NCI-H460 (cell line): ENCODE measurements at regions not wholly inside any gene's neighbourhood (a gene's known extent, or its start where the extent isn't known, plus 50 kb on each side); places are given as distances from the start of the nearest gene placed in this dataset.
"Not testable (repeated sequence)": the region's sequence is repeated elsewhere in the genome, so short reads cannot be mapped to it uniquely, and the experiment has no call there.

Experiments
- DNase-seq: peaks from one replicate; pipeline ENCODE4 v3.0.0-alpha.2; 2016; ENCODE audit warnings: low read depth; ENCODE audit errors: extremely low read depth

DNA sequence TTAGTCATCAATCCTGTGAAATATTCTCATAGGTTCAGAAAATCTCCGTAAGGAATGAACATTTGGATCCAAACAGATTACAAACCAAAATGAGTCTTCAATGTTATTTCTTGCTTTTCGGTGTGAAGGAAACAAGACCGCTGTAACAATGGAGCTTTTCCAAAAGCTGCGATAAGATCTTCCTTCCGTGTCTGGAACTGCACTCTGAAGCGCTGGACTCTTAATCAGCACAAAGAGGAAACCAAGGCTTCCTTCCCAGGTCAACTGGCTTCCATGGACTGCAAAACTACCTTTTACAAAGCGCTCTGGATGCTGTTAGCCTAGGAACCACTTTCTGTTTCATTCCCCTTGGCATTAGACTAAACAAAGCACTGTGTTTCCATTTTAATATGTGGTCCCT lies 137.9 kb upstream of the BASP1 start:
- DNase-seq = no peak

DNA sequence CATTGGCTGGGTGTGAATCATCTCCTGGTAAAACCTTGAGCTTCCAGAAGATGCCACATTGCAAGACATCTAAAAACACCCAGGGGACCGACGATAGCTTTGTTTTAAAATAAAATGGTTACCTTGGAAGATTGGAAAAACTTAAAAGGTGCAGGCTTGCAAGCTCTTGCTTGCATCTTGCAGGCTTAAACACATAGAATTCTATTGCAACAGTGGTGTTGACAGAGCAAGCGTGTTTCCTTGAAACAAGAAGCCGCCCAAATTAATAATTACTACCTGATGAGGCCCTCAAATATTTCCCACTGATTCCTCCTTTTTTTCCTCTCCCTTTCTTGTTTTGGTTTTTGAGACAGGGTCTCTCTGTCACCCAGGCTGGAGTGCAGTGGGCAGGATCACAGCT lies 137.1 kb upstream of the BASP1 start:
- no peak for DNase-seq

DNA sequence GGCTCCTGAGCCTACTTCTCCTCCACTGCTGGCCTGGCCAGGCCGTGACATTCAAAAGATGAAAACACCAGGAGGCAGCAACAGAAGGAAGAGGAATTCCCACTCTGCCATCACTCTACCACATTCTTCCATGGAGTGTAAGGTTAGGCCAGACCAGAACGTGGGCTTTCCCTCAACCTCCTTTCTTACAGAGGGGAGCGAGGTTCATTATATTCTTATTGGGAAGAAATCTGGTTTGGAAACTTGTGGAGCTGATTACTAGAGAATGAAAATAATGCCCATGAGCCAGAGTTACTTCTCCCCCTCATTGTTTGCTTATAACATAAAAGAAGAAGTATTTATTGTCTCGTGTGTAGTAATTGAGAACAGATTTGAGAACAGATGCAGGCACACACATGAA lies 136.3 kb upstream of the BASP1 start:
- no peak for DNase-seq

DNA sequence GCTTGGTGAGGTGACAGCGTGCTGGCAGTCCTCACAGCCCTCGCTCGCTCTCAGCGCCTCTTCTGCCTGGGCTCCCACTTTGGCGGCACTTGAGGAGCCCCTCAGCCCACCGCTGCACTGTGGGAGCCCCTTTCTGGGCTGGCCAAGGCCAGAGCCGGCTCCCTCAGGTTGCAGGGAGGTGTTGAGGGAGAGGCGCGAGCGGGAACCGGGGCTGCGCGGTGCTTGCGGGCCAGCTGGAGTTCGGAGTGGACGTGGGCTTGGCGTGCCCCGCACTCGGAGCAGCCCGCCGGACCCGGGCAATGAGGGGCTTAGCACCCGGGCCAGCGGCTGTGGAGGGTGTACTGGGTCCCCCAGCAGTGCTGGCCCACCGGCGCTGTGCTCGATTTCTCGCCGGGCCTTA lies 134.2 kb upstream of the BASP1 start:
- DNase-seq = not testable (repeated sequence)

DNA sequence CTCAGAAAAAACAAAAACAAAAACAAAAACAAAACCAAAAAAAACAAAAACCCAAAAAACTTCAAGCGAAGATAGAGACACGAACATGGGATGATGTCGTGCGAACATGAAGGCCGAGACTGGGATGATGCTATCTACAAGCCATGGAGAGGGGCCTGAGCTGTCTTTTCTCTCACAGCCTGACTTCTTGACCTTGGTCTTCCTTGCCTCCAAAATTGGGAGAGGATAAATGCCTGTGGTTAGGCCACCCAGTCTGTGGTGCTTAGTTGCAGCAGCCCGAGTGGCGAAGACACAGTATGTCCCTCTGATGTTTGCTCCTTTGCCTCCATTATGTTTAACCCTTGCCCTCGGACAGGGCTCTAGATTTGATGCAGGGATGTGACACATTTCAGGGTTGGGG lies 130.4 kb upstream of the BASP1 start:
- no peak for DNase-seq

DNA sequence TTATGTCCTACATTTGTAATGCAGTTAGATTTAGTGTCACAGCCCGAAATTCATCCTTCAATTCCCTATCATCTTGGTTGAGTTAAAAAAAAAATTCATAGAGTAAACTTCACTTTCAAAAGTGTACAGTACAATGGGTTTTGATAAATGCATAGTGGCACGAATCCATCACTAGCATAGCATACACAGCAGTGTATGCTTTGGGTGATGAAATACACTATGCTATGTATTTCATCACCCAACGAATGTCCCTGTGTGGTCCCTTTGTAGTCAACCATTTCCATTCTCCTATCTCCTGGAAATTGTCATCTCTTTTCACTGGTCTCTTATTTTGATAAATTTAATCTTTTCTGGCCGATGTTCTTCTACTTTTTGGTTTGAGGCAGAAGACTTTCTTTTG lies 129.4 kb upstream of the BASP1 start:
- no peak for DNase-seq

DNA sequence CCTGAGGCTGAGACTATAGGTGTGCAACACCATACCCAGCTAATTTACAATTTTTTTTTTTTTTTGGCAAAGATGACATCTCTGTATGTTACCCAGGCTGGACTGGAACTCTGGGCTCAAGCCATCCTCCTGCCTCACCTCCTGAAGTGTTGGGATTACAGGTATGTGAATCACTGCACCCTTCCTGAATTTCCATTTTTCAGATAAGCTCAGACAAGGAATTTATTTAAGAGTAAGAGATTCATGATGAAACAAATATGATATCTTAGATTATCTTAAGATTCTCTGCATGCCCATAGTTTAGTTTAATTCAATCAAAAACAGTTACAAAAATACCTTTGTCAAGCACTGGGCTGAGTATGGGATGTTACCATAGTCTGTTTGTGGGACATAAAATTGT lies 128.4 kb upstream of the BASP1 start:
- DNase-seq = no peak

DNA sequence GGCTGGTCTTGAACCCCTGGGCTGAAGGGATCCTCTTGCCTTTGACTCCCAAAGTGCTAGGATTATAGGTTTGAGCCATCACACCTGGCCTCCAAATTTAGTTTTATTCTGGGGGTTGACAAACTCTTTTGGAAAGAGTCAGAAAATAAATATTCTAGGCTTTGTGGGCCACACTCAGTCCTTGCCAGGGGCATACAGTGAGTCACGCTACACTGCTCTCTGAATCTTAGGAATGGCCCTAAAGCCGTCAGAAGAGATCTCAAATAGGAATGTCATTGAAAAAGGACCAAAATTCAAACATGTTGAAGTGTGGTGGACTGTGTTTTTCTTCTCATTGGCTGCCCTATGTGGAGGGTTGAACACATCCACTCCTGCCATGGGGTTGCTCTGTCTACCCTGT lies 127.7 kb upstream of the BASP1 start:
- DNase-seq = no peak

DNA sequence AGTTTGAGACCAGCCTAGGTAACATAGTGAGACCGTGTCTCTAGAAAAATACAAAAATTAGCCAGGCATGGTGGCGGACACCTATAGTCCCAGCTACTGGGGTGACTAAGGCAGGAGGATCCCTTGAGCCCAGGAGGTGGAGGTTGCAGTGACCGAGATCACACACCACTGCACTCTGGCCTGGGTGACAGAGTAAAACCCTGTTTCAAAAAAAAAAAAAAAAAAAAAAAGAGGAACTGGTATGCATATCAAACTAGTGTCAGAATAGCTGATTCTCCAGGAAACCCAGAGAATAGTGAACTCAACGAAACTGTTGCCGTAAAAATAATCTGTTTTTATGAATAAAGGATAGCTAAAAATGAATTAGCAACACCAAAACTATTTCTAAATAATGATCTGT lies 126.6 kb upstream of the BASP1 start:
- DNase-seq = no peak

DNA sequence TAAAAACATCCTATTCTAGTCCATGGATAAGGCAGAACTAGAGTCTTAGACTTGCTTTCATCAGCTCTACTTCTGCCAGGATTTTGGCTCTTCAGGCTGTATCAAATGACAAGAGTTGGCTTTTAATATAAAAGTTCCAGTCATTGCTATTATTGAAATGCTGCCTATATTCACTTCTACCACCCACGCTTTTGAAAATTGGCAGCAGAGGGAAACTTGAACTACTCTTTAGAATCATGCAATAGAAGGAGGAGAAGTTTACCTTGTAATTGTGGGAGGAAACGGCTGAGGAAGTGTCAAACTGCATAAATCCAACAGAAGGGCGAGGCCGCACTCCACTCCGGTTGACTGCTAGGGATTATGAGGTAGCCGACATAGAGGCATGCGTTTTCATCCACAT lies 122.6 kb upstream of the BASP1 start:
- DNase-seq = no peak

DNA sequence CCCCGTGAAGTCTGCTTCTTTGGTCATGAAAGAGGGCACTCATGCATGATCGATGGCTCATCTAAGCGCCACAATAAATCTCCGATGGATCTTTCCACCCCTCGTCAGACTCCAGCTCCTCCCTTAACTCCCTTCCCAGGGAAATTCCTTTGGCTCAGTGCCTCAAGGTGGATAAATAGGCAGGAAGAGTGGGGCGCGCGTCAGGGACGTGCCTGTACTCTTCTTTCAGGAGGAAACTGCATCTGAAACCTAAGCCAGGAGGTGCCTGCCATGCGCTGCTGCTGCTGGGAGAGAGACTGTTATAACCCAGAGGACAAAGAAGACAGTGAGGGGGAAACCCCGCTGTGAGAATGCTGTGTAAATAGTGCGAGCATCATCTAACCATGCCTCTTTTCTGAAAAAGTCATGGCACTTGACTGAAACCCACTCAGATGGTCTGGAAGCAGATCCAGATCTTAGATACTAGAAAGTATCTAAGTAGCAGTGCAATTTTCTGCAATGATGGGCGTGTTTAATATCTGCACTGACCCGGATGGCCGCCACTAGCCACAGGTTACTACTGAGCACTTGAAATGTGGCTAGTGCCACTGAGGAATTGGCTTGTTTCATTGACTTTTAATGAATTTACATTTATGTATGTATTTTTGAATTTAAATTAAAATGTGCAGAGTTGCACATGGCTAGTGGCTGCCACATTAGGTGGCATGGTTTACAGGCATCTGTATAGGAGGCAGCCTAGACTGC lies 120.3 kb upstream of the BASP1 start:
- no peak for DNase-seq

DNA sequence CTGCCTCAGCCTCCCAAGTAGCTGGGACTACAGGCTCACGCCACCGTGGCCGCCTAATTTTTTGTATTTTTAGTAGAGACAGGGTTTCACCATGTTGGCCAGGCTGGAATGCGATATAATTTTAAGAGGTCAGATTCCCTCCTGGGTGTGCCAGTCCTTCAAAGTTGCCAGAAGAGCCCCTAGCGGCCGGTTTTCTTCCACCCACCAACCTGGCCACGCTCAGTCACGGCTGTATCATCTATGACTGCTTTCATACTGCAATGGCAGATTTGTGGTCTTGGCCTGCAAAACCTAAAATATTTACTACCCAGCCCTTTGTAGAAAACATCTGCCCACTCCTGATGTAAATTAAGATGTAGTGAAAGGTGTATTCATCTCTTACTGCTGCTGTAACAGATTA lies 117.5 kb upstream of the BASP1 start:
- DNase-seq = no peak

DNA sequence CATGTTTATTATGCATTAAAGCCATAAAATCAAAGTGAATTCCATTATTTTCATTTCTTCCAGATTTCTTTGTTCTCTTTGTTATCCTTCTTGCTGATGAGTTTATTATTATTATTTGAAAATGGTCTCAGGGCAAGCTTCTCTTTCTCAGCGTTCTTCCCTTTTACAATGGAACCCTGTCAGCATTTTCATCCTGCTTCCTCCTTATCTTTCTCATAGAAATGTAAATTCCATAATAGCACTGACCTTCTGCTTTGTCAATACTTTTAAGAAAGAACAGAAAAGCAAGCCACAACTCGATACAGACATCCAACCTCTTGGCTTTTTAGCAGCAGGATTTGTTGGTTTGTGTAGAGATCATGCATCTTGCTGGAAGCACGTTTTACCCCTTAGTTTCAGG lies 114.0 kb upstream of the BASP1 start:
- no peak for DNase-seq

DNA sequence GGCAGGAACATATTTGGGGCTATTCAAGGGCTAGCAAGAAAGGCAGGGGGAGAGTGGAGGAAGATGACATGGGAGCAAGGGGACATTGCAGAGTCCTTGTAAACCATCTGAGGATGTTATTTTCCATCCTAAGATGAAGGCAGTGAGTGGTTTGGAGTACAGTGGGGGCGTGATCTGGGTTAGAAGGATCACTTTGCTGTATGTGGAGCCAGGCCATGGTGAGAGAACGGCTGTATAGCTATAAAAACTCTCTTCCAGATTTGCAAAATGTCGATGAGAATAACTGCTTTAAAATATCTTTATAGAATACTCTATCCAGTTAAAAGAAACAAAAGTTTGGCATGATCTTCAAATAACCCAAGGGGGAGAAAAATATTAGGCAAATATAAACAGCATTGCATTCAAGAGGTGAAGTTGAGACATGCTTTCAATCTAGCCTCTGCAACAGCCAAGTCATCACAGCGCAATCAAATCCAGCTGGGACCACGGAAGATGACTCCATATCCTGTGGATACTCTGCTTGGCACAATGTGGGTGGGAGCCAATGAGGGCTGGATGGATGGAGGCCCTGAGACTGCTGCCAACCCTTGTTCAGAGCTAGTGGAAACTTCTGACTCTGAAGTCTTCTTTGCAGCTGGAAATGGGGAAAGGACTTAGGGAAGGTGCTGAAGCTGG lies 111.5 kb upstream of the BASP1 start:
- no peak for DNase-seq

DNA sequence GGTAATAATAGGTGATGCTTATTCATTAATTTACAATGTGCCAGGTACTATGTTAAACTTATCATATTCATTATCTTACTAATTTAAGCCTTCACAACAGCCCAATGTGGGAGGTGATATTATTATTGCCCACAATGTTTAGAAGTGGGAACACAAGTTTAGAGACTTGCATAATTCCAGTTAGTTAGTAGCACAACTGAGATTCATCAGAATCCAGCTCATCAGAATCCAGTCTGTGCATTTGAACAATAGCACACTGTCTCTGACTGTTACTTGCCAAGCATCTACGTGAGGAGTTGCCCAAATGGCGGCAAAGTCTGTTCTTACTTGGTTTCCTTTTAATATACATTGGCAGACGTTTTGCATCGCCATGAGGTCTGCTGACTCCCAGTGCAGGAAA lies 110.9 kb upstream of the BASP1 start:
- DNase-seq = no peak

DNA sequence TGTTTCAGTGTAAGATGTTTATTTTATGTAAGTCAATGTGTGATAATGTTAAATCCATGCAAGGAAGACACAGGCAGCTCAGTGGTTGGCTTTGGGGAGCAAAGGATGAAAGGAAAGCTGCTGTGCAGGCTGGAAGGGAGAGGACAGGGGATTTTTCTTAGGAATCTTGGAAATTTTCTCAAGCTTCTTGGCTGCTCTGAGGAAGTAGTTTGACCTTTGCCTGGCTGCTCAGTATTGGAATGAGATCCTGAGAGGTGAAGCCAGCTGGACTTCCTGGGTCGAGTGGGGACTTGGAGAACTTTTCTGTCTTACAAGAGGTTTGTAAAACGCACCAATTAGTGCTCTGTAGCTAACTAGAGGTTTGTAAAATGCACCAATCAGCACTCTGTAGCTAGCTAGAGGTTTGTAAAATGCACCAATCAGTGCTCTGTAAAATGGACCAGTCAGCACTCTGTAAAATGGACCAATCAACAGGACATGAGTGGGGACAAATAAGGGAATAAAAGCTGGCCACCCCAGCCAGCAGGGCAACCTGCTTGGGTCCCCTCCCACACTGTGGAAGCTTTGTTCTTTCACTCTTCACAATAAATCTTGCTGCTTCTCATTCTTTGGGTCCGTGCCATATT lies 105.2 kb upstream of the BASP1 start:
- not testable (repeated sequence) for DNase-seq

DNA sequence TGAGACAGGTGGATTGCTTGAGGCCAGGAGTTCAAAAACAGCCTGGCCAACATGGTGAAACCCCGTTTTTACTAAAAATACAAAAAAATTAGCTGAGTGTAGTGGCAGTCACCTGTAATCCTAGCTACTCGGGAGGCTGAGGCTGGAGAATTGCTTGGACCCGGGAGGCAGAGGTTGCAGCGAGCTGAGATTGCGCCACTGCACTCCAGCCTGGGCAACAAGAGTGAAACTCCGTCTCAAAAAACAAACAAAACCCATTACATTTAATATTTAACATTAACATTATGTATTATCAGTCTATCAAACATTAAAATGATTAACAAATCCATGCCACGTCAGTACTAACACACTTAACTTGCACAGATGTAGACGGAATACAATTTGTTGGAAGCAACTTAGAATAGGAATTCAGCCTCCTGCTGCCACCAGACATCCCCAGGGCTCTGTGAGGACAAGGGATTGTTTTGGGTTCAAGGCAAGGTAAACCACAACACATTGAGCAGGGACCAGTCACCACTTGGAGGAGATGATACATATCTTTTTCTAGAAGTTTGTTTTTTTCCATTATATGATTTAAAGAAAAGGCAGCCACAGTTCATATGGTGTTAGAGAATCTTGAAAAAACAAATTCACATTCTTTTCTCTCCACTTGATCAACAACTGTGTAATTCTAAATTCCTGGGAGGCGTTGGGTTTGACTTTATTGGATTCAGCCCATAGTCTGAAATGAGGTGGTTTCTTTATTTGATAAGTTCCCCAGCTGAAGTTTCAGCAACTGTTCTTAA lies 104.1 kb upstream of the BASP1 start:
- DNase-seq = no peak

DNA sequence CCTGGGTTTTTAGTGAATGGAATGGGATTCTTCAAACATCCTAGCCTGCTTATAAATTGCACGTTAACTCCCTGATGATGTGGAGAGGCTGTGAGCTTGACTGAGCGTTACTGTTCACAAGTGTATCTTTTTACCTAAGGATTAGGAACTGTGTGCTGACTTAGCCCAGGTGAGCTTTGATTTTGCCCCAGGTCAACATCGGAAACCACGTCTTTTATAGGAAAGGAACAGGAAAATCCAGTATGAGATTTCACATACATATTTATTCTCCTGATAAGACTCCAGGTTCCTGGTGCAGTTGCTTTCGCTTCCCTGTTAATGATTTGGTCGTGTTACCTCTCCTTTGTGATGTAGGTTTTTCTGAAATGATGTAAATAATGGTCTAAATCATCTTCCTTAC lies 103.2 kb upstream of the BASP1 start:
- DNase-seq = no peak

DNA sequence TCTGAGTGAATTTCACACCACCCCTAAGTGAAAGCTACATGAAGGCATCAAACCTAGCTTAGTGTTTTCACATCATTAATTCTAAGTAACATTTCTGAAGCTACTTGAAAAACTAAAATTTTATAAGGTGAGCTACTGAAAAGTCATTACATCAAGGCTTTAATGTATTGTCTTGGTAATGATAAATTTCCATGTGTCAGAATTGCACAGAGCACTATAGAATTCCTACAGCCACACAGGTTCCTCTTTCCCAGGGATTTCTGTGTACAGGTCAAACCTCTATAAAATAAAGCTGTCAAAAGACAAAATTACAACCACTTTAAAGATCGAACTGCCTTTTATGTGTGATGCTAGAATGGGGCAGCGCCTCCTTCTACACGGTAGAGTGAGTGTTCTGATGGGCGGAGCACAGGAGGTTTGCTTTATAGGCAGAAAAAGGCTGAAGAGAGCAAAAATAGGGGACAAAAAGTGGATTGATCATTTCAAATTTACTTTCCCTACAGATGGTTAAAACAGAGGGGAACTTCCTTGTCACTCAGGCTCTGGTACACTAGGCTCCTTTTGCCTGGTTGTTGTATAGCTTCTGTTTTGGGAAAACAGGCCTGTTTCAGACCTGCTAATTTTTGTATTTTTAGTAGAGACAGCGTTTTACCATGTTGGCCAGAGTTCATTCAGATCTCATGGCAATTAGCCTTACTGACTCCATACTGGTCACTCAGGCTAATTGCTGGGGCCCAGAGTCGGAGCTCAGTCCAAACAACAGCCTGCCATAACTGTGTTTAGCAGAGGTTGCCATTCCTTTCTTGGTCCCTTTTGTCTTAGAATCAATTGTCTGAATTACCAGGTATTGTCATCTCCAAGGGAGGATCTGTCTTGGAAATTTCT lies 102.5 kb upstream of the BASP1 start:
- DNase-seq = no peak

DNA sequence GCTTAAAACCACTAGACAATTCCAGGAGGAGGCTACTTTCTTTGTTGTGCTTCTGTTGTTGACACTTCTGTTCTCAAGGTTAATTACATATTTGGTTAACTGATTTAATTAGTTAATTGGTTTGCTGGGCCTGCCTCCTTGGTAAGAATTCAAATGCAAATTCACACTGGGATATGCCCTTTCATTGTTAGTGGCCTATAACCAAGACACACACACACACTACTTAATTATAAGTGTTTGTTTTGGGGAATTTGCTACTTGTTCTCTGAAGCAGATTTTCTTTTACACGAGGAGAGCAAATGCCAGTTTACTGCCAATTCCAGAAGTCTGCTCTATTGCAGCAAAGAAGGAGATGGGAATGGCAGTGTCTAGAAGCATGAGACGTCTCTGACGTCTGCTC lies 101.6 kb upstream of the BASP1 start:
- DNase-seq = no peak
